SK-N-SH treated with all-trans-retinoic acid at 6 μM for 48 hours (cell line): ENCODE measurements at regions not wholly inside any gene's neighbourhood (a gene's known extent, or its start where the extent isn't known, plus 50 kb on each side); places are given as distances from the start of the nearest gene placed in this dataset.

ENCODE experiments used
- ARNTL ChIP-seq: fragments of 450-650 bp; formaldehyde crosslinking; IDR thresholded peaks from 2 replicates; pipeline ENCODE4 v1.5.0; 2020; ENCODE audit warnings: low read depth, mild to moderate bottlenecking, moderate library complexity, borderline replicate concordance
- PATZ1 ChIP-seq: fragments of 250-450 bp; sonication (Bioruptor Pico); IDR thresholded peaks from 2 replicates; pipeline ENCODE4 v1.8.0; 2020; ENCODE audit warnings: mild to moderate bottlenecking, moderate library complexity, borderline replicate concordance
- ZC3H10 ChIP-seq: fragments of 250-450 bp; sonication (Bioruptor Pico); IDR thresholded peaks from 2 replicates; pipeline ENCODE4 v1.5.1; 2021; ENCODE audit warnings: mild to moderate bottlenecking, moderate library complexity
- ZFP30 ChIP-seq: fragments of 450-650 bp; formaldehyde crosslinking; IDR thresholded peaks from 2 replicates; pipeline ENCODE4 v1.5.0; 2022; ENCODE audit warnings: mild to moderate bottlenecking, moderate library complexity
- ZNF565 ChIP-seq: fragments of 450-650 bp; formaldehyde crosslinking; conservative IDR thresholded peaks from 2 replicates; pipeline ENCODE4 v1.5.0; 2020; ENCODE audit warnings: low read depth, mild to moderate bottlenecking, moderate library complexity

GRCh38 chr18:70705831-70706416 lies 417.1 kb downstream of the SOCS6 start:
- TF ChIP-seq ZC3H10 (no peak), ZFP30 (CRISPR knock-in tag) (no peak), ARNTL (CRISPR knock-in tag) (no peak), PATZ1 (CRISPR knock-in tag) (no peak), ZNF565 (no peak)
